COLO668 (cell line): ENCODE measurements at regions not wholly inside any gene's neighbourhood (a gene's known extent, or its start where the extent isn't known, plus 50 kb on each side); places are given as distances from the start of the nearest gene placed in this dataset.
A peak's percentile ranks its signal among the peaks of the same experiment; 100 is the strongest.

Source experiments
- DNase-seq: peaks from one replicate; lab custom pipeline; 2025; ENCODE audit not compliant: unreplicated experiment; lab: John Stamatoyannopoulos, UW

DNA sequence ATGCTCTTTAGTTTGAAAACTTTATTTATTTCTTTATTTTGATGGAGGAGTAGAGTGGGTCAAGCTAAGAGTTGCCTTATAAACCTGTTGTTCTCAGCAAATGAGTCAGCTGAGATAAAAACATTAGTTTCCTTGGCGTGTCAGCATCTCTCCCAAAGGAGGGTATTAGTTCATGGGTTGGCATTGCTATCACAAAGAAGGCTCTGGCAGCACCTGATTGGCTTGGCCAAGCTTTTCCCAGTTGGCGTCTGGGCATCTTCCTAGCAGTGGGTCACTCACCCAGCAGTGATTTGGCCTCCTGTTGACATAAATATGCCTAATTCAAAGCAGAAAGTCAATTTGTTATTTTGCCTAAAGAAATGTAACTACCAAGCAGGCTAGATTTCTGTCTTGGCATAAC lies 200.7 kb upstream of the TNP1 start:
- DNase-seq, result no peak

GRCh38 chr2:217058791-217059755 lies 199.2 kb upstream of the TNP1 start:
- DNase-seq, result no peak

GRCh38 chr2:217057773-217058172 lies 197.9 kb upstream of the TNP1 start:
- DNase-seq, result no peak

DNA sequence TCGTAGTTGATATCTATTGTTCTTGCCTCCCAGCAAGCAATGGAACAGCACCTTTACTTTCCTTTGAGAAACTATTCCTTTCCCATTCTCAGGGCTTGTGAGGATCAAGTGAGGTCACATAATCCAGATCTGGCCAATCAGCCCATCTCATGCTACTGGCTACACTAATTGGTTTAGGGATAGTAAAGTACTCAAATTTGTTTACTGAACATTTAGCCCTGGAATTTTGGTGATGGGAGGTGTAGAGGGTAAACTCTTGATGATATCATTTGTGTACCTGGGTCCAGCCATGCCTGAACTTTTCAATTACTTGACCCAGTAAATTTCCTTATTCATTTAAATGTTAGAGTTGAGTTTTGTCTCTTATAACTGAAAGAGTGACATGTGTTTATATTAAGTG lies 195.8 kb upstream of the TNP1 start:
- no peak for DNase-seq

DNA sequence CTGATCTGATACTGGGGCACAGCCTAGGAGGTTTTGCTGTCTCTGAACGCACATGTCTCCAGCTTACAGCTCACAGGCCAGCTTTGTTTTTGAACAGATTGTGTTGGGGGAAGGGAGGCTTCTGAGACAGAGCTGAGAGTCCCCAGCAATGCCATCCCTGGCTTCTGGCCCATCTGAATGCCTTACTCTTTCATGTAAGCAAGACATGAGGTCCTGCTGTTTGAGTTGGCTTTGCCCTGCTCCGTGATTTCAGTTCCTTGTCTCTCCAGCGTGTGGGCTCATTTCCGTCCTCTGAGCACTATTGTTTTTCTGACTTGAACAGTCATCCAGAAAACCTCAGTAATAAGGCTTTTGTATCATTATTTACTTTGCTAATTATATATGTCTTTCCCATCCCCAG lies 194.9 kb upstream of the TNP1 start:
- no peak for DNase-seq

- no peak for DNase-seq
Observed at GRCh38 chr2:217052856-217053577, 193.2 kb upstream of the TNP1 start.

DNA sequence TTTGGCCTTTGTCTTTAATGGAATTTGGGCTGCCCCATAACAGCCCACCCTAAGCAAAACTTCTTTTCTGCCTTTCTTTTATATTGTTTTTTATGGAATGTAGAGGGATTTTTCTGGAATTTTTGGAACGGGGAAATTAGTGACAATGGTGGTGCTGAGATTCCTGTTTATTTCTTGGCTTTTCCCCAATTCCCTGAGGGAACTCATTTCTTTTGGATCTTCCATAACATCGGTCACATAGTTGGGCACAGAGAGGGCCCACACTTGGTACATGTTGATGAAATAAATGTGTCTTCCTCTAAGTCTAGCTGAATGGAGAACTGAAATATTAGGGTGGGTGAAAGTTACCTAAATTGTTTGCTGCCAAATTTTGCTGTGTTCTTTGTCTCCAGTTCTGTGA lies 191.6 kb upstream of the TNP1 start:
- DNase-seq, result no peak

- peak; percentile 22 for DNase-seq
Observed at GRCh38 chr2:217049956-217050355, 190.1 kb upstream of the TNP1 start.

DNA sequence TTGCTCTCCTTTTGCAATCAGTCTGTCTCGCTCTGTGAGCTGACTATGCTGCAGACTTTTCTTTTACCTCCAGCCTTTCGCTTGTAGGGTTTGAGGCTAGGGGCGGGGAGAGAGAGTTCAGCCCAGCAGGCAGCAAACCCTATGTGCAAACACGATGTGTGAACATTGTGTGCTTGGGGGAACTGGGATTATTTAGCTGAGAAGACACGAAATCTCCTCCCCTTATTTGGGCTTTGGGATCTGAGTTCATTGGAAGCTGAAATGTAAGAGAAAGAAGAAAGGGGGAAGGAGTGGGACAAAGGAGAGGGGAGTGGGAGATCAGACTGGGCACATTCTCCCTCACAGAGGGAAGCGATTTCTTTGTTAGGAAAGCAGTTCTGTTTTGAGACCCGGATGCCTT lies 189.6 kb upstream of the TNP1 start:
- DNase-seq, result no peak

- DNase-seq, result peak; percentile 7
Observed at GRCh38 chr2:217048730-217049129, 188.9 kb upstream of the TNP1 start.

GRCh38 chr2:217047631-217048030 lies 187.8 kb upstream of the TNP1 start:
- DNase-seq, result no peak

DNA sequence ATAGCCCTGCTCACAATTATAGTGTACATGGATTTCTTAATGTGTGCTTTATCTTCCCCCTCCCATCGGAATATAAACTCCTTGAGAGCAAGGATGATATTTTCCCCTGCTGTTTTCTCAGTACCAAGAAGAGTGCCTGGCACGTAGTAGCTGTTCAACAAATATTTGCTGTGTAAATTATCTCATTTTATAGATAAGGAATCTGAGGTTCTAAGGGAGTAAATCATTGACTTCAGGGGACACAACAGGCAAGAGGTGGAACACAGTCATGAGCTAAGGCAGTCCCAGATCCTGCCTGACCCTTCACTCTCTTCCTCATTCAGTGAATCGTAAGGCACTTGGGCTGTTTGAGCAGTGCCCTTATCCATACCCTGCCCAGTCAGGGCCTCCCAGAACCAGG lies 187.3 kb upstream of the TNP1 start:
- DNase-seq, result no peak

- no peak for DNase-seq
Observed at GRCh38 chr2:217045700-217046475, 186.0 kb upstream of the TNP1 start.

- no peak for DNase-seq
Observed at GRCh38 chr2:217040099-217040498, 180.2 kb upstream of the TNP1 start.

DNA sequence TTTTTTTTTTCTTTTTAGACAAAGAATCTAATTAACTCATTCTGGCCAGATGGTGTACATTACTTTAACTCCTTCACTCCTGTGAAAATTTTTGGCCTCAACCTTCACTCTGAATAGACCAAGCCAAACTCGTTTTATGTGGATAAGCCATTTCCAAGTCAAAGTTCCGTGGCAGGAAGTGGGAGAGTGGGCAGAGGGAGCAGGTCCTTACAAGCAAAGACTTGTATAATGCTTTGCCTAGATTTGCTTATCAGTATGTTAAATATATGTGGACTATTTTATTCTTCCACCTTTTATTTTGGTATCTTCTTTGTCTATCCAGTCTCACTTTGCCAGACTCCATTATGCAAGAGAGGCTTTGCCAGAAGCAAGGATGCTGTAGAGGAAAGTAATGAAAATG lies 178.1 kb upstream of the TNP1 start:
- DNase-seq, result no peak

GRCh38 chr2:217037353-217037752 lies 177.5 kb upstream of the TNP1 start:
- DNase-seq, result no peak

DNA sequence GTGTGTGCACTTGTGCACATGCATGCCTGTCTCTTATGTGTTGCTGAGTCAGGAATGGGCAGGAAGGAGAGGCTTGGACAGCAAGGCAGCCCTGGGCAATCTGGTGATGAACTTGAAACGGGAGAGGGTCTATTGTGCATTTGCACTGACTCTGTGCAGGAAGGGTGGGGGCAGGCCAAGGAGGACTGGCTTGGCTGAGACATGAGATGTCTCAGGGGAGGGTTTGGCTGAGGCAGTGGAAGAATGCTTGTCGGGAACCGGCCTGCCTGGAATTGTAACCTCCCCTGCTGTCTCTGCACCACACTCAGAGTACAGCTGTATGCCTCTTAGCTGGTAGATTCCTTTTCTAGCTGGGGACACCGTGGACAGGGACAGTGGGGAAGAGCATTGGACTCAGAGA lies 176.1 kb upstream of the TNP1 start:
- no peak for DNase-seq

DNA sequence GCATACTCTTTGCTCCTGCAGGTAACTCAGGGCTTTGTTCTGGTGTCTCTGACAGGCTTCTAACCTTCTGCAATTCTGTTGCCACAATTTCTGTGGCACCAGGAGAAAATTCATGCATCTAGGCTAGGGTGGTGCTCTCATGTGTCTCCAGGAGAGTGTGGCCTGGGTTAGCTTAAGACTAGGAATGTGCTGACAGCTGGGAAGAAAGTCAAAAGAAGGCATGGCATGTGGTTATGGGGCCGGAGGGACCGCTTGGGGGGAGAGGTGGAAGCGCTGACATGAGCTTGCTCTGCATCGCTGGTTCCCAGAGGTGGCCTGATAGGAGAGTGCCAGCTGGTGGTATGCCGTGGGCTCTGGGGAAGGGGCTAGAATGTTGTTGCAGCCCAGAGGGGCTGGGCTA lies 173.3 kb upstream of the TNP1 start:
- no peak for DNase-seq

- no peak for DNase-seq
Observed at GRCh38 chr2:217031445-217031844, 171.6 kb upstream of the TNP1 start.

- DNase-seq, result no peak
Observed at GRCh38 chr2:217030081-217030480, 170.2 kb upstream of the TNP1 start.

DNA sequence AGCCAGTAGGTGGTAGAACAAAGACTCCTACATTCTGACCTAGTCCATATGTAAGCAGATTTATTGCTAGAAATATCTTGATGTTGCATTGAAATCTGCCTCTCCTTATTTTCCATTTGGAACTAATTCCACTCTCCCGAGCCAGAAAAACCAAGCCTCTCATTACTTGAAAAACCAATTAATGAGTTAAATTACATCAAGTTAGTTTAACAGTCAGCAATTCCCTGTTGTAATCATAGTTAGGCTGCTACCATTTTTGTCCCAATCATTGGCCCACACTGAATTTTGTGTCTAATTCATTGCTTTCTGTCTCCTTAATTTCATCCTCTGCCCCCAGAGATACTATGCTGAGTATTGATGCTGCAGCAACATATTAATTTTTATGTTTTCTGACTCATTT lies 168.3 kb upstream of the TNP1 start:
- DNase-seq, result no peak

DNA sequence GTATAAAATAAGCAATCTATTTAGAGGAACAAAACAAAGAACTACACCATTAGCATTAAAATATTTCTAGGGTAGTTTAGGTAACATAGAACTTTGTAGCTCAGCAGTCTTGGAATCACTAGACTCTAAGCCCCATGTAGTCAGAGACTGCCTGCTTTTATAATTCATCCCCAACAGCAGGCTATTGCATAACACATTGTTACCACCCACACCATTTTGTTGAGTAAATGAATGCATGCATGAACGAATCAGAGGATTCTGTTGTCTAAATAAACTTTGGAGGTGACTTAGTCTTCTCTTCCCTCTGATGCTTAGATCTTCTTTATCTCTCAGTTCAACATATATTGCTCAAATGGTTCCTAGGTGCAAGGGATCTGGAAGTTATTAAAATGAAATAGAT lies 167.6 kb upstream of the TNP1 start:
- no peak for DNase-seq
